GM21526 (cell line): ENCODE measurements at regions not wholly inside any gene's neighbourhood (a gene's known extent, or its start where the extent isn't known, plus 50 kb on each side); places are given as distances from the start of the nearest gene placed in this dataset.

ENCODE experiments used
- ATAC-seq: cut with Tn5 transposase; IDR thresholded peaks from one replicate; pipeline ENCODE4 v1.9.1; 2021; ENCODE audit warnings: moderate library complexity; ENCODE audit not compliant: unreplicated experiment, low FRiP score

DNA sequence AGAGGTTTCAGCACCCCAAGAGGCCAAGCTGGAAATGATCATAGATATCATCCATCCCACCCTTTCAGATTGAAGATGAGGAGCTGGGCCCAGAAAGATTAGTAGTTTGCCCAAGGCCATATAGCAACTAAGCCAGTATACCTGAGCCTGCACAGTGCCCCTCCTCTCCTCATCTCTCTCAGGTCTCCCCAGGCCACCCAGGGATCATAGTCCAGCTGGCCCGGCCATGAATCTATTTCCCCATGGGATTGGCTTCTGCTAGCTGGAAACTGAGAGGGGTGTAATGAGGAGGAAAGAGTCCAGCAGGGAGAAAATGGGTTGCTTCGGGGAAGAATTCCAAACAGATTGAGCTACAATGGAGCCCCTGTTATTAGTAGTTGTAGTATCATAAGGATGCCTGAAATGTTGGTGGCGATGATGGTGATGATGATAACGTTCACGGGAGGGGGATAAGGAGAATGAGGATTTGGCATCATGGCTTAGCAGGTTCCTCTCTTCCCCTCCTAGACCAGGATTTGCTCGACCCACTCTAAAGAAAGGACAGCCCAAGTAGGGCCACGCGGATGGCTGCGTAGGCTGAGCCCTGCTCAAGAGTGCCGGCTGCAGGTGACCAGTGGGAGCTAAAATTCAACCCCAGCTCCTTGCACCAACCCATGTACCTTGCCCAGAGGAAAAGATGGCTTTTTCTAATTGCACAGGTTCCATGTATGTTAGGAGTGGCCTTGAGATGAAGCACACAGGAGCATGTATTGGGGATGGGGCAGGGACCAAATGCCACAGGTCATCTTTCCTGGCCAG is 117.8 kb upstream of the PJA1 start:
- no peak for ATAC-seq

GRCh38 chrX:69280933-69281332 is 115.7 kb upstream of the PJA1 start:
- no peak for ATAC-seq

DNA sequence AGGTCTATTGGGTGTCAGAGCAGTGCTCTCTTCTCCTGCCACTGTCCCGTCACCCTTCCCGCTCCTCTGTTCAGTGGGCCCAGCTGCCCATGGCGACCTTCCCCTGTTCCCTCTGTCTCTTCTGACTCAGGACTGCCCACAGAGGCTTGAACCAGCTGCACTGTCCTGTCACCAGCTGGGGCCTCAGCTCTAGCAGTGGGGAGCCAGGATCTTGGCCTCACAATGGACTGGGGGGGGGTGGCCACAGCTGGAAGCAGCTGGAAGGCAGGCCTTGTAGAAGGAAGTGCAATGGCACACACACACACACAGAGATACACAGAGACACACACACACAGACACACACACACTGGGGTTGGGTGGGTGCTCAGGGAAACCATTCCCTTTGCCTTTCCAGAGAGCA is 114.0 kb upstream of the PJA1 start:
- no peak for ATAC-seq

- no peak for ATAC-seq
Measured at GRCh38 chrX:69278031-69278687, 112.9 kb upstream of the PJA1 start.

GRCh38 chrX:69277369-69277990 is 112.2 kb upstream of the PJA1 start:
- ATAC-seq = no peak

GRCh38 chrX:69268611-69269010 is 103.4 kb upstream of the PJA1 start:
- no peak for ATAC-seq

DNA sequence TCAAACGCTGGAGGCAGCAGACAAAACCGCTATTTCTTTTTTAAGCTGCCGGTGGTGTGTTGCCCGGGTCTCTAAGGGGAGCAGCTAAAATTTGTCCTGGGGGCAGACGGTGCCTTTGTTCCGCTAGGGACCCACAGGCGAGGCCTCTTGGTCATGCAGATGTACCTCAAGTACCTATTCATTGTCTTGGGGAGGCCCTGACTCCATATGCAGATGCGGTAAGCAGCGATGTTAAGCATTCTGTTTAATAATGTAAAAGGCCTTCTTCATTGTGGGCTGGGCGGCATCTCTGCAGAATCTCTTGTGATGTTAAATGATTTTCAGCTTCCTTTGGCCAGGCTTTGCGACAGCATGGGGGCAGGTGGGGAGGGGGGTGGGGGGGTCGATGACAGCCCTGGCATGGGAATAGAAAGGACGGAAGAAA is 98.9 kb upstream of the PJA1 start:
- ATAC-seq = no peak

- ATAC-seq = no peak
Measured at GRCh38 chrX:69263251-69263820, 98.1 kb upstream of the PJA1 start.

DNA sequence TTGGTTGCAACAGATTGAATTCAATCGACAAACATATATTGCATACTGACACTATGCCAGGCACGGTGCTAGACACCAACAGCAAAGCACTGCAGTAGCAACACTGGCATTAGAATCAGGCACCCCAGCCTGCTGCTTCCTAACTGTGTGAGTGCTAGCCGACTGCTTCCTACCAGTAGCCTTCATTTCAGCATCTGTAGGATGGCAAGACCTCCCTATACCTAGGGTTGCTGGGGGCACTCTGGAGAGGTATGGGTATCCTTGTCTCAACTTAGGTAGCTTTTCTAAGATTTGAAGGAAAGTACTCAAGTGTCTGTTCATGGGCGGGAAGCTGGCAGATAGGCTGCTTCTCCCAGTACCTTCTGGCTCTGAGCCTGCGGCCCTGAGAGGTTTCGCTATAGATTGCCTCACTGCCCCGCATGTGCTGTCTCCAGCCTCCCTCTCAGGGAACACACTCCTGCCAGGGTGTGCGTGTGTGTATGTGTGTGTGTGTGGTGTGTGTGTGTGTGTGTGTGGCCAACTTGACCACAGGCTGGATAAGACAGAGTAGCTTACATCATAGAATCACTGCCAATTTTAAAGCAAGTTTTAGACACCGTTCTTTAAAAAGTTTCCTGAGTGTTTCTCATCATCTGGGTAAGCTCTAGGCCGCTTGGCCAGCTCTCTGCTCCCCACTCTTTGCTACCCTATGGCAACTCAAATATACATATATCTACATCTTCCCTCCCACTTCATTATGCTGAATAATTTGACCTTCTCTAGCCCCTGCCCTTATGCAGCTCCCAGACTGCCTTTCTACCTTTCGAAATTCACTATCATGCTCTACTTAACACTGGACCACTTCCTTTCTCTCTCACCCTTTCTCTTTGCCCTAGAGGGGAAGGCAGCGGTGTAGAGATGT is 97.0 kb upstream of the PJA1 start:
- ATAC-seq = no peak

DNA sequence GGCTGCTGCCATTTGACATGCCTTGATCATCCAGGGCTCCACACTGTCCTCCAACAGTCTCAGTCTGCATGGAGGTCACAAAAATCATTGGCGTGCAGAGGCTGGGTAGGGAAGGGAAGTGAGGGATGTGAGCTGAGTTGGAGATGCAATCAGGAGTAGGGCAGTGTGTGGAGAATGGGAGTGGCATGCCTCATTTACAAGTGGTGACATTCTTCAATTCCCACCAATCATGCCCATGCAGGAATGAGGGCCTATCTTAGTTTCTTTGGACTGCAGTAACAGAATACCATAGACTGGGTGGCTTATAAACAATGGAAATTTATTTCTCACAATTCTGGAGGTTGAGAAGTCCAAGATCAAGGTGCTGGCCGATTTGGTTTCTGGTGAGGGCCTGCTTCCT is 94.9 kb upstream of the PJA1 start:
- ATAC-seq = no peak

- no peak for ATAC-seq
Measured at GRCh38 chrX:69258893-69259292, 93.6 kb upstream of the PJA1 start.

GRCh38 chrX:69257499-69258127 is 92.4 kb upstream of the PJA1 start:
- no peak for ATAC-seq

- ATAC-seq = no peak
Measured at GRCh38 chrX:69256291-69256565, 91.0 kb upstream of the PJA1 start.

- ATAC-seq = no peak
Measured at GRCh38 chrX:69255441-69256290, 90.4 kb upstream of the PJA1 start.

DNA sequence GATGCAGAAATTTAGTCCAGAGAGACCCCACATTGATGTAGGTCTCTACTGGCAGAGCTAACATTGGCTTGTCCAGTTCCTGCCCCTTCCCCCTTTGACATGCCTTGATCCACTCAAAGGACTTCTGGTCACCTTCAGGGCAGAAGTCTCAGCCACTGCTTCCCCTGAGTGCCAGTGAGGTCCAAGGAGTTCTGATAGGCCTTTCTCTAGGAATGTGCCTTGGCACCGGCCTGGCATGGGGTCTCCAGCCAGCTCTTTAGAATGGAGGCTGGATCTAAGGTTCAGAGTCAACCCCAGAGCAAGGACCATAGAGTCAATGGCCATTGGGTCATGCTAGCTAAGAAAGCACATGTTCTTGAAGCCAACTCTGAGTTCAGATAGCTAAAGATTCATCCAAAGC is 88.6 kb upstream of the PJA1 start:
- no peak for ATAC-seq

GRCh38 chrX:69243276-69243675 is 78.0 kb upstream of the PJA1 start:
- ATAC-seq = no peak

GRCh38 chrX:69238887-69239231 is 73.6 kb upstream of the PJA1 start:
- ATAC-seq = no peak

DNA sequence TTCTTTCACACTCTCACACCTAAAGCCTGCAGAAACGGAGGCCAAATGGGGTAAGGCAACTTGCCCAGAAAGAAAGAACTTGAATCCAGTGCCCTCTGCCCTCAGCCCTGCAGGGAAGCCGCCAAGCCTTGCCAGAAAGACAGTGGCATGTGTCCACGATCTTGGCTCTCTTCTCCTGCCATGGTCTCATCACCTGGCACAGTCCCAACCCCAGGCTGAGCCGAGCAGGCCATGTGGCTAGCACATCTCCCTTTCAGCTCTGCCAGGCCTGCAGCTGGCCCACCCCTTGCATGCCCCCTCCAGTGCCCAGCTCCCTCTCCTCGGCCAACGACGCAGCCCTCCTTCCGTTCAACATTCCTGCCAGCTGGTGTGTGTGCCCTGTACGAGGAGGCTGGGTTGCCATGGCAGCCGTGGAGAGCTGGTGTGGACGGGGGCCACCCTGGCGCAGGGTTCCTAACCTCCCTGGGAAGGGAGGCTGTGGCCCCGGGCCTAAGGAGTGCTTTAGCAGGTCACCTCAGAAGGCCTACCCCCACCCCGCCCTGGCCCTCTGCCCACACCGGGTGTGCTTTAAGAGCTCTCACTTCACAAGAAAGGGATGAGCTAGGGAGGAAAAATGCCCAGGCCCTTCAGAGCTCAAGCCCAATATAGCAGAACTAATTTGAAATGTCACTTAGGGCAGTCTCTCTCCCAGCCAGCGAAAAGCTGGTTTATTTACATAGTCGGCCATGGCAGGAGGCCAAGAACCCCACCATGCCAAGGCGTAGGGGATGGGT is 73.0 kb upstream of the PJA1 start:
- no peak for ATAC-seq

DNA sequence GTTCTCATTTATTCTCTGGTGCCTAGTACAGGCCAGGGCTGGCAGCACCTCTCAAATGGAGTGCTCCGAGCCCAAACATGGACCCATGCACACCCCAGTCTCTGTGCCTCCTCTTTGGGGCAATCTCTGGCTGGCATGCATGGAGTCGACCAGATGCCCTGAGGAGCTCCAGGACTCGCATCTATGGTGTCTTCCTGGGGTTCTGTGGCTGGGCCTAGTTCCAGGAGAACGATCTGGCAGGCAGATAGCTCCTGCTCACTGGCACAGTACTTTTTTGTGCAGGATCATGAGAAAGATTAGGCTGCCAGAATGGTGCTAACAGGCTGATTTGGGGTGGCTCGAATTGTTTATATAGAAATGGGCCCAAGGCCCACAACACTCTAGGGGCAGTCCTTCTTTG is 72.0 kb upstream of the PJA1 start:
- ATAC-seq = no peak
